ENCODE measurements at regions not wholly inside any gene's neighbourhood (a gene's known extent, or its start where the extent isn't known, plus 50 kb on each side); places are given as distances from the start of the nearest gene placed in this dataset.

DNA sequence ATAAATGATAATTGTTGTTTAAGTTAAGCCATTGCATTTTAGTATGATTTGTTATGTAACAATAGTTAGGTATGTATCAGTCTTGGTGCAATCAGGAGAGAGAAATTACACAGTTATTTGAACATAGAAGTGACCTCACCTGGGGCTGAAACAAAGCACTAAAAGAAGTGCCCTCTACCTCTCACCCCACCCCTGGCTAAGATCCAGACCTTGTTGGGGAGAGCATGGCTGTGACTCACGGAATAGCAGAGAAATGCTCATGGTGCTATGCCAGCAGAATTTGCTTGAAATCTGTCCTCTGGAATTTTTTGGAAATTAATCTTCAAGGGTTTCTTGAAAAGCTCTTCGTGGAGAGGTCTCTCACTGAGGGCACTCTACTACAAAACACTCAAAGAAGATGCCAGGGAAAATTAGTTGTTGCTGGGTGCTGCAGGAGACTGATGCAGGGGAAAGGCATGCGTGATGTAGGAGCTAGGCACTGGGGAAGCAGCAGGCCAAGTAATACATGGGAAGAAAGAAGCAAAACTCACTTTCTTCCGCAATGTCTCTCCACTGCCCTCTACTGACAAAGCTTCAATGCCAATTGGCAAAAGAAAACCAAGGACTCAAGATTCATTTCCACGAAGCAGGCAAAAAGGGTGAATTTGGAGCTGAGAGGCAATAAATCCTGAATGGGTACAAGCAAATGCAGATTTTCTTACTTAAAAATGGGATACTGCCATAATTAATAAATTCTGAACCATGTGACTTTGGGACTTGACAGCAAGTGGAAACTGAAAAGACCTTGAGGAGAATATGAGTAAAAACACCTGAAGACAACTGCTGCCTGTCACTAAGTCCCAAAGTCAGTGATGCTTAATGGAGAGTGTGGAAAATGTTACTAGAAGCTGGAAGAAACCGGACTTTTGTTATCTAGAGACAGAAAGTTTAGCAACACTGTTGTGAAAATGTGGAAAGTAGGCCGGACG lies 136.3 kb upstream of the ZNF184 start (continued):
- 0 out of 2 replicates have a peak, but pooled peaks have one; percentile 40 for TF ChIP-seq ZNF280D (CRISPR knock-in tag; IDR thresholded peaks at IDR 0.05)
- TF ChIP-seq RFX1 (IDR thresholded peaks at IDR 0.05) = no peak
- no peak for TF ChIP-seq RFX3 (CRISPR knock-in tag; IDR thresholded peaks at IDR 0.05)
- no peak for TF ChIP-seq AHR (CRISPR knock-in tag; IDR thresholded peaks at IDR 0.05)
- no peak for TF ChIP-seq POLR2AphosphoS5 (IDR thresholded peaks at IDR 0.05; ENCODE audit: low read depth, low read length)
- TF ChIP-seq, protein P1, sequence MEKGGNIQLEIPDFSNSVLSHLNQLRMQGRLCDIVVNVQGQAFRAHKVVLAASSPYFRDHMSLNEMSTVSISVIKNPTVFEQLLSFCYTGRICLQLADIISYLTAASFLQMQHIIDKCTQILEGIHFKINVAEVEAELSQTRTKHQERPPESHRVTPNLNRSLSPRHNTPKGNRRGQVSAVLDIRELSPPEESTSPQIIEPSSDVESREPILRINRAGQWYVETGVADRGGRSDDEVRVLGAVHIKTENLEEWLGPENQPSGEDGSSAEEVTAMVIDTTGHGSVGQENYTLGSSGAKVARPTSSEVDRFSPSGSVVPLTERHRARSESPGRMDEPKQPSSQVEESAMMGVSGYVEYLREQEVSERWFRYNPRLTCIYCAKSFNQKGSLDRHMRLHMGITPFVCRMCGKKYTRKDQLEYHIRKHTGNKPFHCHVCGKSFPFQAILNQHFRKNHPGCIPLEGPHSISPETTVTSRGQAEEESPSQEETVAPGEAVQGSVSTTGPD (CRISPR knock-in tag; IDR thresholded peaks at IDR 0.05) = no peak
- no peak for TF ChIP-seq KMT2B (CRISPR knock-in tag; IDR thresholded peaks at IDR 0.05)
- TF ChIP-seq SRY (CRISPR knock-in tag; IDR thresholded peaks at IDR 0.05) = no peak
- TF ChIP-seq, protein P2, sequence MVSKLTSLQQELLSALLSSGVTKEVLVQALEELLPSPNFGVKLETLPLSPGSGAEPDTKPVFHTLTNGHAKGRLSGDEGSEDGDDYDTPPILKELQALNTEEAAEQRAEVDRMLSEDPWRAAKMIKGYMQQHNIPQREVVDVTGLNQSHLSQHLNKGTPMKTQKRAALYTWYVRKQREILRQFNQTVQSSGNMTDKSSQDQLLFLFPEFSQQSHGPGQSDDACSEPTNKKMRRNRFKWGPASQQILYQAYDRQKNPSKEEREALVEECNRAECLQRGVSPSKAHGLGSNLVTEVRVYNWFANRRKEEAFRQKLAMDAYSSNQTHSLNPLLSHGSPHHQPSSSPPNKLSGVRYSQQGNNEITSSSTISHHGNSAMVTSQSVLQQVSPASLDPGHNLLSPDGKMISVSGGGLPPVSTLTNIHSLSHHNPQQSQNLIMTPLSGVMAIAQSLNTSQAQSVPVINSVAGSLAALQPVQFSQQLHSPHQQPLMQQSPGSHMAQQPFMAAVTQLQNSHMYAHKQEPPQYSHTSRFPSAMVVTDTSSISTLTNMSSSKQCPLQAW (CRISPR knock-in tag; IDR thresholded peaks at IDR 0.05) = no peak
- TF ChIP-seq, protein P3, sequence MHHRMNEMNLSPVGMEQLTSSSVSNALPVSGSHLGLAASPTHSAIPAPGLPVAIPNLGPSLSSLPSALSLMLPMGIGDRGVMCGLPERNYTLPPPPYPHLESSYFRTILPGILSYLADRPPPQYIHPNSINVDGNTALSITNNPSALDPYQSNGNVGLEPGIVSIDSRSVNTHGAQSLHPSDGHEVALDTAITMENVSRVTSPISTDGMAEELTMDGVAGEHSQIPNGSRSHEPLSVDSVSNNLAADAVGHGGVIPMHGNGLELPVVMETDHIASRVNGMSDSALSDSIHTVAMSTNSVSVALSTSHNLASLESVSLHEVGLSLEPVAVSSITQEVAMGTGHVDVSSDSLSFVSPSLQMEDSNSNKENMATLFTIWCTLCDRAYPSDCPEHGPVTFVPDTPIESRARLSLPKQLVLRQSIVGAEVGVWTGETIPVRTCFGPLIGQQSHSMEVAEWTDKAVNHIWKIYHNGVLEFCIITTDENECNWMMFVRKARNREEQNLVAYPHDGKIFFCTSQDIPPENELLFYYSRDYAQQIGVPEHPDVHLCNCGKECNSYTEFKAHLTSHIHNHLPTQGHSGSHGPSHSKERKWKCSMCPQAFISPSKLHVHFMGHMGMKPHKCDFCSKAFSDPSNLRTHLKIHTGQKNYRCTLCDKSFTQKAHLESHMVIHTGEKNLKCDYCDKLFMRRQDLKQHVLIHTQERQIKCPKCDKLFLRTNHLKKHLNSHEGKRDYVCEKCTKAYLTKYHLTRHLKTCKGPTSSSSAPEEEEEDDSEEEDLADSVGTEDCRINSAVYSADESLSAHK (CRISPR knock-in tag; IDR thresholded peaks at IDR 0.05; ENCODE audit: borderline replicate concordance) = no peak
- TF ChIP-seq SMYD3 (CRISPR knock-in tag; IDR thresholded peaks at IDR 0.05) = 0 out of 2 replicates have a peak, but pooled peaks have one; percentile 40
- TF ChIP-seq, protein P4, sequence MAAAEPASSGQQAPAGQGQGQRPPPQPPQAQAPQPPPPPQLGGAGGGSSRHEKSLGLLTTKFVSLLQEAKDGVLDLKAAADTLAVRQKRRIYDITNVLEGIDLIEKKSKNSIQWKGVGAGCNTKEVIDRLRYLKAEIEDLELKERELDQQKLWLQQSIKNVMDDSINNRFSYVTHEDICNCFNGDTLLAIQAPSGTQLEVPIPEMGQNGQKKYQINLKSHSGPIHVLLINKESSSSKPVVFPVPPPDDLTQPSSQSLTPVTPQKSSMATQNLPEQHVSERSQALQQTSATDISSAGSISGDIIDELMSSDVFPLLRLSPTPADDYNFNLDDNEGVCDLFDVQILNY (CRISPR knock-in tag; conservative IDR thresholded peaks at IDR 0.05) = no peak
- TF ChIP-seq, protein P5, sequence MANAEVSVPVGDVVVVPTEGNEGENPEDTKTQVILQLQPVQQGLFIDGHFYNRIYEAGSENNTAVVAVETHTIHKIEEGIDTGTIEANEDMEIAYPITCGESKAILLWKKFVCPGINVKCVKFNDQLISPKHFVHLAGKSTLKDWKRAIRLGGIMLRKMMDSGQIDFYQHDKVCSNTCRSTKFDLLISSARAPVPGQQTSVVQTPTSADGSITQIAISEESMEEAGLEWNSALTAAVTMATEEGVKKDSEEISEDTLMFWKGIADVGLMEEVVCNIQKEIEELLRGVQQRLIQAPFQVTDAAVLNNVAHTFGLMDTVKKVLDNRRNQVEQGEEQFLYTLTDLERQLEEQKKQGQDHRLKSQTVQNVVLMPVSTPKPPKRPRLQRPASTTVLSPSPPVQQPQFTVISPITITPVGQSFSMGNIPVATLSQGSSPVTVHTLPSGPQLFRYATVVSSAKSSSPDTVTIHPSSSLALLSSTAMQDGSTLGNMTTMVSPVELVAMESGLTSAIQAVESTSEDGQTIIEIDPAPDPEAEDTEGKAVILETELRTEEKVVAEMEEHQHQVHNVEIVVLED (CRISPR knock-in tag; IDR thresholded peaks at IDR 0.05; ENCODE audit: borderline replicate concordance) = no peak
- no peak for TF ChIP-seq ZNF501 (CRISPR knock-in tag; IDR thresholded peaks at IDR 0.05)
- TF ChIP-seq ATF7-NPFF (CRISPR knock-in tag; IDR thresholded peaks at IDR 0.05; ENCODE audit: low read depth) = no peak
- TF ChIP-seq RORA (CRISPR knock-in tag; IDR thresholded peaks at IDR 0.05) = no peak
- no peak for TF ChIP-seq RARG (CRISPR knock-in tag; IDR thresholded peaks at IDR 0.05; ENCODE audit: low read depth)

All from HepG2 (cell line).